IMR-90 (cell line): ENCODE measurements at regions not wholly inside any gene's neighbourhood (a gene's known extent, or its start where the extent isn't known, plus 50 kb on each side); places are given as distances from the start of the nearest gene placed in this dataset.
A peak's percentile ranks its signal among the peaks of the same experiment; 100 is the strongest.

Experiments used
- ATAC-seq: fragments of 200-7000 bp; cut with Tn5 transposase; 2 replicates; pipeline ENCODE4 v1.9.1; 2020; ENCODE audit warnings: low read depth, mild to moderate bottlenecking, moderate library complexity
- BruUV-seq: library from RNA; stranded (reverse); fragments of 400-500 nt; replicated peaks from 2 replicates; lab custom pipeline; 2021; lab: Mats Ljungman, UMichigan
- CTCF ChIA-PET: fragments of 300-600 bp; formaldehyde crosslinking; extraction: SDS; loops from one replicate; lab custom pipeline; 2021; ENCODE audit warnings: antibody characterized with exemption; lab: Yijun Ruan, JAX
- POLR2A ChIA-PET: fragments of 300-600 bp; sonication (Branson Sonifier 250); formaldehyde crosslinking; loops from one replicate; lab custom pipeline; 2022; ENCODE audit warnings: antibody characterized with exemption; ENCODE audit not compliant: unreplicated experiment; lab: Charles Lee
- DNase-seq: peaks from one replicate; pipeline ENCODE4 v3.0.0; 2013
- H2AFZ ChIP-seq: replicated peaks from 2 replicates; pipeline ENCODE3; 2013; ENCODE audit warnings: low read length, mild to moderate bottlenecking; ENCODE audit not compliant: poor library complexity
- H2AK5ac ChIP-seq: 2 replicates; pipeline ENCODE4 v1.6.1; 2013; ENCODE audit warnings: low read depth, low read length, inconsistent platforms
- H2AK9ac ChIP-seq: replicated peaks from 2 replicates; pipeline ENCODE3; 2013; ENCODE audit warnings: mild to moderate bottlenecking, low read depth, low read length, moderate library complexity; ENCODE audit not compliant: poor library complexity
- H2BK120ac ChIP-seq: 2 replicates; pipeline ENCODE4 v1.6.1; 2013; ENCODE audit warnings: low read depth, low read length, inconsistent platforms
- H2BK15ac ChIP-seq: 3 replicates; pipeline ENCODE4 v1.6.1; 2013; ENCODE audit warnings: low read depth, low read length, inconsistent platforms
- H2BK20ac ChIP-seq: 2 replicates; pipeline ENCODE4 v1.6.1; 2013; ENCODE audit warnings: low read depth, mild to moderate bottlenecking, inconsistent platforms, low read length, moderate library complexity
- H2BK5ac ChIP-seq: 2 replicates; pipeline ENCODE4 v1.6.1; 2013; ENCODE audit warnings: mild to moderate bottlenecking, low read depth, low read length, inconsistent platforms; ENCODE audit not compliant: poor library complexity, severe bottlenecking
- H3K14ac ChIP-seq: replicated peaks from 2 replicates; pipeline ENCODE4 v1.6.1; 2013; ENCODE audit warnings: low read depth, low read length, inconsistent platforms
- H3K18ac ChIP-seq: 2 replicates; pipeline ENCODE4 v1.6.1; 2013; ENCODE audit warnings: low read depth, low read length, control low read depth
- H3K23ac ChIP-seq: 2 replicates; pipeline ENCODE4 v1.6.1; 2013; ENCODE audit warnings: low read depth, low read length, inconsistent platforms
- H3K27ac ChIP-seq: 2 replicates; pipeline ENCODE4 v1.5.1; 2013; ENCODE audit warnings: mild to moderate bottlenecking, control low read depth, low read length; ENCODE audit not compliant: insufficient read depth
- H3K27me3 ChIP-seq: 2 replicates; pipeline ENCODE4 v1.6.1; 2013; ENCODE audit warnings: low read length; ENCODE audit not compliant: control insufficient read depth, insufficient read depth
- H3K36me3 ChIP-seq: 2 replicates; pipeline ENCODE4 v1.6.1; 2013; ENCODE audit warnings: low read length, mixed read lengths; ENCODE audit not compliant: control insufficient read depth, insufficient read depth
- H3K4ac ChIP-seq: 2 replicates; pipeline ENCODE4 v1.6.1; 2013; ENCODE audit warnings: low read depth, low read length, inconsistent platforms
- H3K4me1 ChIP-seq: 2 replicates; pipeline ENCODE4 v1.6.1; 2013; ENCODE audit warnings: low read length, mixed read lengths; ENCODE audit not compliant: control insufficient read depth, insufficient read depth
- H3K4me2 ChIP-seq: 2 replicates; pipeline ENCODE4 v1.6.1; 2013; ENCODE audit warnings: low read depth, mild to moderate bottlenecking, control low read depth, low read length, moderate library complexity
- H3K4me3 ChIP-seq: 2 replicates; pipeline ENCODE4 v1.5.1; 2013; ENCODE audit warnings: low read depth, mild to moderate bottlenecking, control low read depth, low read length, moderate library complexity; ENCODE audit not compliant: insufficient read depth
- H3K56ac ChIP-seq: 2 replicates; pipeline ENCODE4 v1.6.1; 2013; ENCODE audit warnings: low read length, inconsistent platforms; ENCODE audit not compliant: insufficient read depth; ENCODE audit errors: extremely low read depth
- H3K79me1 ChIP-seq, 2 experiments: 2 replicates each; pipeline ENCODE4 v1.6.1; 2013; ENCODE audit warnings: low read length in 2 of 2, inconsistent platforms in 1 of 2, low read depth in 1 of 2
- H3K9ac ChIP-seq: 2 replicates; pipeline ENCODE4 v1.6.1; 2013; ENCODE audit warnings: low read depth, low read length, control low read depth
- H3K9me1 ChIP-seq: 2 replicates; pipeline ENCODE4 v1.6.1; 2013; ENCODE audit warnings: low read length, inconsistent platforms; ENCODE audit not compliant: insufficient read depth
- H3K9me3 ChIP-seq: 2 replicates; pipeline ENCODE4 v1.6.1; 2013; ENCODE audit warnings: low read length; ENCODE audit not compliant: control insufficient read depth, insufficient read depth
- H4K20me1 ChIP-seq: 2 replicates; pipeline ENCODE4 v1.6.1; 2013; ENCODE audit warnings: low read length, inconsistent platforms; ENCODE audit not compliant: insufficient read depth
- H4K5ac ChIP-seq: 2 replicates; pipeline ENCODE4 v1.6.1; 2013; ENCODE audit warnings: mild to moderate bottlenecking, low read depth, low read length, control low read depth
- H4K8ac ChIP-seq, 2 experiments: 2 replicates each; pipeline ENCODE4 v1.6.1; 2013; ENCODE audit warnings: low read depth in 2 of 2, low read length in 2 of 2, control low read depth in 1 of 2, inconsistent platforms in 1 of 2
- H4K91ac ChIP-seq: 2 replicates; pipeline ENCODE4 v1.6.1; 2013; ENCODE audit warnings: low read depth, low read length, inconsistent platforms; ENCODE audit not compliant: insufficient read depth
- MXI1 ChIP-seq: IDR thresholded peaks from 2 replicates; pipeline ENCODE4 v1.6.1; 2012; ENCODE audit warnings: low read depth, mild to moderate bottlenecking, low read length, moderate library complexity, borderline replicate concordance
- RAD21 ChIP-seq: IDR thresholded peaks from 2 replicates; pipeline ENCODE4 v1.6.1; 2012; ENCODE audit warnings: low read length, improper control_type of control experiment
- WGBS, 2 experiments: methylation state at CpG; one replicate each; pipeline versions ENCODE4 v1.1.5 to v1.1.7; 2013; ENCODE audit warnings: missing lambda C conversion rate in 2 of 2; ENCODE audit not compliant: insufficient read length in 1 of 2; ENCODE audit errors: extremely low coverage in 2 of 2; 5-methylcytosine and 5-hydroxymethylcytosine counted together
- dilution Hi-C: fragments of 300-500 bp; cut with HindIII; formaldehyde crosslinking; loops from one replicate; pipeline ENCODE4 v1.14.3; 2018; ENCODE audit warnings: low sequenced_read_pairs; ENCODE audit not compliant: unreplicated experiment
- in situ Hi-C: fragments of 300-500 bp; cut with MboI; formaldehyde crosslinking; loops from 3 replicates; pipeline ENCODE4 v1.14.3; 2019; ENCODE audit warnings: low sequenced_read_pairs, inconsistent platforms, mixed read lengths
- intact Hi-C: fragments of 100-400 bp; cut with micrococcal nuclease; formaldehyde crosslinking; loops from 2 replicates; pipeline ENCODE4 v1.10.0; 2022

DNA sequence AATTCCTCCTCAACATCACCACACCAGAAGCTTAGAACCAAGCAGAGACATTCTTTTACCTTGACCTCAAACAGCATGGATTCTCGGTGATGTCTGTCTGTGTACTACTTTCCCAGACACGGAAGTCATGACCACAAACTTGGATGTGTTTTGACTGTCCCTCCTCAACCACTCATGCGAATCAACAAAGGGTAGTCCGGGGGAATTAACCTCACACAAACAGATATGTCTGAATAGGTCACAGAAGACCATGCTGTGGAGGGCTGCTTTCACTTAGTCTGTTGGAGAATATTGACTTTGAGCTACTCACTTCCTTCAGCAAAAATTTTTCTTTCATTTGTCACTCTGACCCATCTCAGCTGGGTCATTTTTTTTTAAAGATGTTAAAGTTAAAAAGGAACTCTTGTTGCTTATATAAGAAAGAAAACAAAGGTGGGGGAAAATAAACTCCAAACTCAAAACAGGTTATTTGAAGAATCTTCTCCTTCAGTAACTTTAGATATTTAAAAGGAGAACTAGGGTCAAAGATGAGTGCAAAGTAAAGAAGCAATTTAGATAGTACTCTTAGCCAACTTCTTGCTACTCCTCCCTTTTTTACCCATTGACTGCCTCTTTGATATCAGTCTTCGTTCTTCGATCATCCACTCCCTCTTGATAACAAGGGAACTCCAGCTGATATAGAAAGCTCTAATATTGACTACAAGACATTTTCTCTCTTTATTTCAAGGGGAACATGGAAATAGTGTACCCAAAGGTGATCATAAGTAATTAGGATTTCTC lies 343.4 kb upstream of the CDH6 start:
- H3K9me1 ChIP-seq: no peaks in the 10 kb centered on the region
- H2BK5ac ChIP-seq: peak overlapping the region; percentile 50
- dilution Hi-C loops: no loop called here
- peak overlapping the region; percentile 12; the same call in 1 of the 2 replicates for H3K4ac ChIP-seq
- peak overlapping the region; percentile 47; the same call in 1 of the 2 replicates for H2BK20ac ChIP-seq
- H3K4me3 ChIP-seq: no peak overlapping the region; the same call in 1 of the 2 replicates
- H3K27ac ChIP-seq: no peak overlapping the region
- no peaks in the 10 kb centered on the region for H4K20me1 ChIP-seq
- POLR2A ChIA-PET: no interaction called here
- peak overlapping the region; percentile 43; the same call in 1 of the 2 replicates for H3K18ac ChIP-seq
- 0 out of 4 replicates have a peak overlapping the region, but pooled peaks of 1 of the 2 experiments have one; percentile 2 for H4K8ac ChIP-seq
- no peak overlapping the region for H4K91ac ChIP-seq
- no peak overlapping the region for H3K56ac ChIP-seq
- no peak overlapping the region for H3K9ac ChIP-seq
- no peak overlapping the region for H2AK9ac ChIP-seq
- intact Hi-C loops: no loop called here
- H3K23ac ChIP-seq: 0 out of 2 replicates have a peak overlapping the region, but pooled peaks have one; percentile 29
- ATAC-seq (peak; percentile 92), DNase-seq (peak; percentile 86)
- H2BK15ac ChIP-seq: no peak overlapping the region
- H4K5ac ChIP-seq: no peak overlapping the region
- no peaks in the 10 kb centered on the region for H3K9me3 ChIP-seq
- H2AFZ ChIP-seq: peak overlapping the region; percentile 36
- H3K14ac ChIP-seq: no peak overlapping the region; the same call in 1 of the 2 replicates
- H3K36me3 ChIP-seq: no peaks in the 10 kb centered on the region
- no TSS peak for BruUV-seq
- peak overlapping the region; percentile 37 for H3K4me2 ChIP-seq
- WGBS, 2 experiments: no CpG with 5 or more reads among the region's 6 CpGs
- in situ Hi-C loops: no loop called here
- H3K27me3 ChIP-seq: no peaks in the 10 kb centered on the region
- H2AK5ac ChIP-seq: no peak overlapping the region
- H2BK120ac ChIP-seq: peak overlapping the region; percentile 25
- no peaks in the 10 kb centered on the region; the same call in 1 of the 2 replicates for H3K4me1 ChIP-seq
- TF ChIP-seq RAD21: peak; percentile 9; the same call in 1 of the 2 replicates
- TF ChIP-seq MXI1: no peak
- CTCF ChIA-PET: interaction anchor here (0.6 kb wide), 1 partner anchor 195 kb away, joined by 4 read pairs; no protein-coding TSS in a partner anchor
- no peaks in the 10 kb centered on the region for H3K79me1 ChIP-seq
